Panc1 (cell line): ENCODE measurements at regions not wholly inside any gene's neighbourhood (a gene's known extent, or its start where the extent isn't known, plus 50 kb on each side); places are given as distances from the start of the nearest gene placed in this dataset.

Experiments used
- ATAC-seq: fragments of 200-7000 bp; cut with Tn5 transposase; 2 replicates; pipeline ENCODE4 v1.9.1; 2020; ENCODE audit warnings: mild to moderate bottlenecking, moderate library complexity
- BruUV-seq: library from RNA; stranded (reverse); fragments of 400-500 nt; replicated peaks from 2 replicates; lab custom pipeline; 2021; lab: Mats Ljungman, UMichigan
- CTCF ChIA-PET: fragments of 300-600 bp; sonication (Branson Sonifier 250); formaldehyde crosslinking; loops from one replicate; lab custom pipeline; 2022; ENCODE audit warnings: antibody characterized with exemption; lab: Charles Lee
- POLR2A ChIA-PET: fragments of 300-600 bp; sonication (Branson Sonifier 250); formaldehyde crosslinking; loops from one replicate; lab custom pipeline; 2022; ENCODE audit warnings: antibody characterized with exemption; lab: Charles Lee
- DNase-seq: peaks from one replicate; pipeline ENCODE4 v3.0.0-alpha.2; 2010; ENCODE audit warnings: low read depth, low spot score
- H3K27ac ChIP-seq: 2 replicates; pipeline ENCODE4 v1.5.1; 2011; ENCODE audit warnings: mild to moderate bottlenecking, low read length, inconsistent platforms
- H3K27me3 ChIP-seq: fragments of 200-500 bp; sonication (Bioruptor generic); 2 replicates; pipeline ENCODE4 v1.6.0; 2014; ENCODE audit warnings: low read length, inconsistent platforms; ENCODE audit not compliant: control insufficient read depth, insufficient read depth
- H3K36me3 ChIP-seq: fragments of 200-500 bp; sonication (Bioruptor generic); 2 replicates; pipeline ENCODE4 v1.5.1; 2014; ENCODE audit warnings: inconsistent platforms, mild to moderate bottlenecking, low read length, moderate library complexity; ENCODE audit not compliant: control insufficient read depth, insufficient read depth
- H3K4me1 ChIP-seq: 2 replicates; pipeline ENCODE4 v1.5.1; 2011; ENCODE audit warnings: inconsistent platforms, mild to moderate bottlenecking, low read length, moderate library complexity; ENCODE audit not compliant: control insufficient read depth, insufficient read depth
- H3K4me3 ChIP-seq, 2 experiments: 2 replicates each; pipeline ENCODE4 v1.5.1; 2011 to 2012; ENCODE audit warnings: low read depth in 2 of 2, low read length in 2 of 2, mild to moderate bottlenecking in 2 of 2, inconsistent platforms in 1 of 2, moderate library complexity in 1 of 2
- H3K9me3 ChIP-seq: fragments of 200-500 bp; sonication (Bioruptor generic); 2 replicates; pipeline ENCODE4 v1.5.1; 2014; ENCODE audit warnings: low read depth, mild to moderate bottlenecking, inconsistent platforms, low read length, moderate library complexity; ENCODE audit not compliant: control insufficient read depth, insufficient read depth
- CTCF ChIP-seq: fragments of 450-650 bp; IDR thresholded peaks from 2 replicates; pipeline ENCODE4 v1.5.1; 2017; ENCODE audit warnings: mild to moderate bottlenecking
- POLR2AphosphoS5 ChIP-seq: IDR thresholded peaks from 2 replicates; pipeline ENCODE4 v1.6.1; 2012; ENCODE audit warnings: mild to moderate bottlenecking, low read depth, low read length, moderate library complexity
- REST ChIP-seq, 2 experiments: IDR thresholded peaks; 2 replicates each; pipeline ENCODE4 v1.6.1; 2011 to 2012; ENCODE audit warnings: low read depth in 2 of 2, control low read depth in 1 of 2, low read length in 1 of 2, mild to moderate bottlenecking in 1 of 2, moderate library complexity in 1 of 2; ENCODE audit not compliant: insufficient read depth in 1 of 2
- SIN3A ChIP-seq: IDR thresholded peaks from 2 replicates; pipeline ENCODE4 v1.6.1; 2012; ENCODE audit warnings: low read depth, mild to moderate bottlenecking, low read length, moderate library complexity, borderline replicate concordance; ENCODE audit not compliant: insufficient read depth
- TCF7L2 ChIP-seq: IDR thresholded peaks from 2 replicates; pipeline ENCODE4 v1.6.1; 2011; ENCODE audit warnings: mild to moderate bottlenecking, low read depth, low read length, inconsistent platforms
- in situ Hi-C: cut with HindIII; loops from 2 replicates; pipeline ENCODE4 v1.10.0; 2016; ENCODE audit warnings: low sequenced_read_pairs, low pct_unique_long_range_greater_than_20kb
- intact Hi-C: fragments of 100-400 bp; cut with micrococcal nuclease; formaldehyde crosslinking; loops from one replicate; pipeline ENCODE4 v1.10.0; 2022; ENCODE audit not compliant: unreplicated experiment

GRCh38 chr6:98310443-98310842, 523.9 kb upstream of the POU3F2 start:
- in situ Hi-C loops (no loop called here), intact Hi-C loops (no loop called here)
- TF ChIP-seq REST (IDR thresholded peaks at IDR 0.05; ENCODE audit: insufficient read depth in 1 of 2, low read depth in 2 of 2, low read length in 1 of 2) (no peak), POLR2AphosphoS5 (no peak), TCF7L2 (no peak), CTCF (no peak), SIN3A (no peak)
- Histone ChIP-seq H3K9me3 (no peaks in the 10 kb centered on the region), H3K27me3 (no peaks in the 10 kb centered on the region), H3K4me1 (no peaks in the 10 kb centered on the region), H3K27ac (no peak overlapping the region), H3K4me3 (no peak overlapping the region), H3K36me3 (no peaks in the 10 kb centered on the region)
- BruUV-seq: no TSS peak
- ATAC-seq (no peak), DNase-seq (no peak)
- CTCF ChIA-PET: no interaction called here
- POLR2A ChIA-PET: no interaction called here

- Histone ChIP-seq H3K4me1 (no peaks in the 10 kb centered on the region), H3K27me3 (no peaks in the 10 kb centered on the region), H3K4me3 (no peak overlapping the region), H3K27ac (no peak overlapping the region), H3K36me3 (no peaks in the 10 kb centered on the region), H3K9me3 (no peaks in the 10 kb centered on the region)
- ChIA-PET POLR2A (no interaction called here), CTCF (no interaction called here)
- DNase-seq (no peak), ATAC-seq (no peak)
- intact Hi-C loops (no loop called here), in situ Hi-C loops (no loop called here)
- TF ChIP-seq TCF7L2: no peak
- TF ChIP-seq REST (IDR thresholded peaks at IDR 0.05; ENCODE audit: insufficient read depth in 1 of 2, low read depth in 2 of 2, low read length in 1 of 2): no peak
- no peak for TF ChIP-seq POLR2AphosphoS5
- TF ChIP-seq CTCF: no peak
- TF ChIP-seq SIN3A: no peak
- no TSS peak for BruUV-seq
Observed at GRCh38 chr6:98323605-98324004, 510.8 kb upstream of the POU3F2 start.
